ENCODE measurements at regions not wholly inside any gene's neighbourhood (a gene's known extent, or its start where the extent isn't known, plus 50 kb on each side); places are given as distances from the start of the nearest gene placed in this dataset.
"Not testable (repeated sequence)": the region's sequence is repeated elsewhere in the genome, so short reads cannot be mapped to it uniquely, and the experiment has no call there.

- DNase-seq: not testable (repeated sequence)
Observed at GRCh38 chr9:90077598-90077997, 472.8 kb downstream of the GADD45G start.

DNA sequence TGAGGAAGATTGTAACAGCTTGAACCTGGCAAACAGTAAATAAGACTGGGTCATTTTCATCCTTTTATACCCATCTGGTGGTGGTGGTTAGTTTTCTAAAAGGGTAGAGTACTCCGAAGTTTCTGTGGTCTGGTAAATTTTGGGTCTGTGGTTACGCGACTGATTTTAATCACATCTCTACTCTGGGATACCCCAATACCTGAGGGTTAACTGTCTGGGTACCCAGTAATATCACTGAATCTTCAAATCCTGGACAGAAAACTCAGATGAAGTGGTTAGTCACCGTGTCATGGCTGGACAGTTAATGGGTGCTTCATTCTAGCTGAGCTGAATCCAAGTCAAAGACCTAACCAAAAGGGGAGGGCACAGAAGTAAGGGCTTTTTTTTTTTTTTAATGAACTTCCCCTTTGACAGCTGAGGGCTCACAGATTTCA lies 474.2 kb downstream of the GADD45G start:
- no peak for DNase-seq

DNA sequence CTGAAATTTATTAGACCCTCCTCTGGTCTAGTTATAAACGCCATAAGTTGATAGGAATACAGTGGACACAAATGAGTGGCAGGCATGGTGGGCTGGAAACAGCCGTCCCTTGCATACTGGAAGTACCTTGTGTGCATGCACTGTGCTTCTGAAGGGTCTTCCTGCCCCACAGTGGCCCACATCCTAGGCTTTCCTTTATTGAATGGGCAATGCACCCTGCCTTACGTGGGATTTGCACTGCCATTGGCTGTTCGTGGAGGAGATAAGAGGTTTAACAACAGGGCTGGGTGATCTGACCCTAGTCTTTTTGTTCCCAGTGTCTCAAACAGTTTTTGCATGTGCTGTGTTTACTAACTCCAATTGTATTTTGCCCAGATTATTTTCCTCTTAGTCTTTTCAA lies 480.8 kb downstream of the GADD45G start:
- DNase-seq: no peak

DNA sequence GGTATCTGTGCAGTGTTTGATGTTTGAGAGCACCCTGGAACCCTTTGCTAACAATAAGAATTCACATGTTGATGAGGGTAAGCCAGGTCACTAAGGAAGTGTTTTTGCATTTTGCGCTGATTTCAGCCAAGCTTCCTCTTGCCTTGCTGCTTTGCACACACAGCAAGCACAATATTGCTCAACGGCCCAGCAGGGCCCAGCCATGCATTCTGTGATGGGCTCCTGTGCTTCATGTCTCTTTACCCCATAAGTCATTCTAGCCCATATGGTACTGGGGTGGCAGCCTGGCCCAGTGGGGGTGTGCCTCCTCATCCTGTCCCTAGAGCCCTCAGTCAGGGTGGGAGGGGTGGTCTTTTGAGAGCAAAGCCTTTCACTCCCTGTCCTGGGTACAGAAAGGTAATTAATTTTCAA lies 481.3 kb downstream of the GADD45G start:
- DNase-seq: no peak

- no peak for DNase-seq
Observed at GRCh38 chr9:90088434-90088833, 483.6 kb downstream of the GADD45G start.

GRCh38 chr9:90088856-90089255 lies 484.0 kb downstream of the GADD45G start:
- no peak for DNase-seq

DNA sequence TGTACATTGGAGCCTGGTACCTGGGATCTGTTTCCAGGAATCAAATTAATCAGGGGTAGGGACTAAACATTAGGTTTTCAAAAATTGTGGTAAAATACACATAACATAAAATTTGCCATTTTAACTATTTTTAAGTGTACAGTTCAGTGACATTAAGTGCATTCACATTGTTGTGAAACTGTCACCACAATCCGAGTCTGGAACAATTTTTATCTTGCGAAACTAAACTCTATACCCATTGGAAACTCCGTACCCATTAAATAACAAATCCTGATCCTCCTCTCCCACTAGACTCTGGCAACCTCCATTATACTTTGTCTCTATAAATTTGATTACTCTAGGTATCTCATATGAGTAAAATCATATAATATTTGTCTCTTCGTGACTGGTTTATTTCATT lies 486.2 kb downstream of the GADD45G start:
- no peak for DNase-seq

GRCh38 chr9:90092508-90092907 lies 487.7 kb downstream of the GADD45G start:
- DNase-seq: no peak

GRCh38 chr9:90095682-90096081 lies 490.9 kb downstream of the GADD45G start:
- DNase-seq: peak; percentile 89

- no peak for DNase-seq
Observed at GRCh38 chr9:90097237-90097636, 492.4 kb downstream of the GADD45G start.

- DNase-seq: no peak
Observed at GRCh38 chr9:90098408-90098807, 493.6 kb downstream of the GADD45G start.

DNA sequence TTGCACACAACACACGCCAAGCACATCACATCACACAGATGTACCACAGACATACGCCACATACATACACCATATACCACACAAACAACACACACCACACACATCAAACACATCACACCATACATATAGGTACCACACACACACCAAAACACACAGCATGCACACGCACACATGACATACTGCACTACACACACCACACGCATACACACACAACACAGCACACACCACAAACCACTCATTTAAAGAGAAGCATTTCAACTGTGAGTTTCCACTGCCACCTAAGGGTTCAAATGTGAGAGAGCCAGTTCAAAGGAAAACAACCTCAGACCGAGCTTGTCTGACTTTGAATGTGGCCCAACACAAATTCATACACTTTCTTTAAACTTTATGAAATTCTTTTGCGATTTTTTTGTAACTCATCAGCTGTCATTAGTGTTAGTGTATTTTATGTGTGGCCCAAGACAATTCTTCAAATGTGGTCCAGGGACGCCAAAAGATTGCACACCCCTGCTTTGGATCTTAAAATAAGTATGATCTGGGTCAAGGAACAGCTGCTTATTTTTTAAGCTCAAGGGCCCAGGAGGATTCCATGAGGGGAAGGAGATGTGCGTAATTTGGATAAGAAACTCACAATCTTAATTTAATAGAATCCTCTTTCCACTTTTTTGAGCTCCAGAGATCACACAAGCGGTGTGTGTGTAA lies 494.6 kb downstream of the GADD45G start:
- peak; percentile 34 for DNase-seq

- DNase-seq: no peak
Observed at GRCh38 chr9:90100014-90100413, 495.2 kb downstream of the GADD45G start.

DNA sequence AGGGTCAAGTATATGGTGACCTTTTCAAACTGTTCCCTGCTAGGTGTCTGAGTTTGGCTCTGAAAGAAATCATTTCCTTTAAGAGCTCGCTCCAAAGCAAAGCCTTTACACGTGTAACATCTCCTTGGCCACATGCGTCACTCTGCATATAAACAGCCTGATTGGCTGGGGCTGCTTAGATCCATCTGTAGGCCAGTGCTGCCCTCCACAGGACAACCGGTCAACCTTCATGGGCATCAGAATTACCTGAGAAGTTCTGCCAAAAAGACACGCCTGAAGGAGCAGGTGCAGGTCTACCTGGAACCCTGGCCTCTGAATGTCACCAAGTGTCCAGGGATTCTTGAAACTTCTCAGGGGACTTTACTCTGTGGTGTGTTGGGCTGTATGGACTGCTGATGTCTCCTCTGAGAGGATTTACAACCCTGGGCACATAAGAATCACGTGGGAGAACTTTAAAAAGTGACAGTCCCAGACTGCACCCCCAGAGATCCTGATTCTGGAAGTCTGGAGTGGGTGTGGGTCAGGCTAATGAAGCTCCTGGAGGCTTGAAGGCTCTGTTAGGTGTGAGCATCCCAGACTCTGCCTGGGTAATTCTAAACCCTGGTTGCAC lies 497.6 kb downstream of the GADD45G start:
- peak; percentile 88 for DNase-seq

DNA sequence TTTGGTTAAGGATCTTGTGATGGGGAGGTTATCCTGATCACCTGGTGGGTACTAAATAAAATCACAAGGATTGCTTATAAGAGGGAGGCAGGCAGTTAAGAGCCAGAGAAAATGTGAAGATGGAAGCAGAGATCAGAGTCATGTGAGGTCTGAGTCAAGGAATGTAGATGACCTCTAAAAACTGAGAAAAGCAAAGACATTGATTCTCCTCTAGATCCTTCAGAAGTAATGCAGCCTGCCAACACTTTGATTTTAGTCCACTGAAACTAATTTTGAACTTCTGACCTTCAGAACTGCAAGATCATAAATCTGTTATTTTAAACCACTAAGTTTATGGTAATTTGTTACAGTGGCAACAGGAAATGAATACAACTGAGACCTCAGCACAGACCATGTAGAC lies 499.0 kb downstream of the GADD45G start:
- no peak for DNase-seq

DNA sequence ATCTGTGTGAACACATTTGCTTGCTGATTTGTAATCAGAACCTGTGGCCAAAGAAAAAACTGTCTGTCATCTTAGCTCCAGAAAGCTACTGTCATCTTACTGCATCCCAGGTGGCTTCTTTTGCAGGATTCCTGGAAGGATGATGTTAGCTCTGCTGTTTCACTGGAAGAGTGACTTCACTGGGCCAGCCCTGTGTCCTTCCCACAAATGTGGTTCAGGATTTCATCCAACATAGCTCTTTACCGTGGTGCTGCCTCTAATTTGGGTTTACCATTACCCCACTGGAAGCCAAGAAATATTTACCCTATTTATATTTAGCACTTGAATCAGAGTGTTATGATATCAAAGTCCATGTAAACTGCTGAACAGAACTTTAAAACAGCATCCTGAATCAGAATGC lies 501.0 kb downstream of the GADD45G start:
- DNase-seq: no peak

DNA sequence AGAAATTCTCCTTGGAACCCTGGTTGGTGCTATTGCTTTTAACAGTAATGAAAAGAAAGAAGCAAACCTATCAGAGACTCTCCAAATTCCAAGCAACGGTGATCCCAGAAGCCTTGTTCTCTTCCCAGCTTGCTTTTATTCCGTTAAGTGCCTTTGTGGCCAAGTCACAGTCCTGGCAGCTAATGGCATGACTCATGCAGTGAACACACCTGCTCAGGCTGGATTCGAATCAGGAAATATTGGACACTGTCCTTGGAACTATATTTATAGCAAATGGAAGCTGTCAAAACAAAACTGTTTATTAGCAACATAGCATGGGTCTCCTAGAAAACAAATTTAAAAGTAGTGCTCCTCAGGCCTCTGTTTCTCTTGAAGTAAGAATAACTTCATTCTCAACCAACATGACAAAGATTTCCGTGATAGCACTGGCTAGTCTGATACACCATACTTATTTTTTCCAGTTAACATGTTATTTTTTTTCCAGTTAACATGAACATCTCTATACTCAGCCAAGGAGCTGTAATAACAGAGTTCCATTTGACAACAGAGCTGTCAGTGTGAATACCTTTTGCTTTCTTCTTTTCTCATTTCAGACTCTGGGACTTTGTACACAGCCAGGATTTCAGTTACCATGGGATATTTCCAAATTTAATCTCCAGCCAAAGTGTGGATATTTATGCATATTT lies 502.4 kb downstream of the GADD45G start:
- DNase-seq: peak; percentile 91

- DNase-seq: no peak
Observed at GRCh38 chr9:90107726-90108655, 503.2 kb downstream of the GADD45G start.

DNA sequence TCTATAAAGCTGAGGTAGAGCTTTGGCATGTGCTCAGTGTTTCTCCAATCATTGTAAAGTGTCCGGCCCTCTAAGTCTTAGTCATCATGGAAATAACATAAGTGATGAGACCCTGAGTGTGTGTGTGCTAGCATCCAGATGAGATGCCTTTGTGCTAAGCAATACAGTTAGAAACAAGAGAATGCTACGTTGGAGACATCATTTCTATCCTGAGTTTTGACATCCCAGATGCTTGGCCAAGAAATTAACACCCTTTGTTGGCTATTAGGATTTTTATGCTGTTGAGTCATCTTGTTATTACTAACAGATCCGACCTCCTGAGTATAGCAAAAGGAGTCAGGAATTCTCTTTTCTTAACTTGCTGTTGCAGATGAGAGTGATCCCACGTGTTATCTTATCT lies 508.0 kb downstream of the GADD45G start:
- DNase-seq: no peak

DNA sequence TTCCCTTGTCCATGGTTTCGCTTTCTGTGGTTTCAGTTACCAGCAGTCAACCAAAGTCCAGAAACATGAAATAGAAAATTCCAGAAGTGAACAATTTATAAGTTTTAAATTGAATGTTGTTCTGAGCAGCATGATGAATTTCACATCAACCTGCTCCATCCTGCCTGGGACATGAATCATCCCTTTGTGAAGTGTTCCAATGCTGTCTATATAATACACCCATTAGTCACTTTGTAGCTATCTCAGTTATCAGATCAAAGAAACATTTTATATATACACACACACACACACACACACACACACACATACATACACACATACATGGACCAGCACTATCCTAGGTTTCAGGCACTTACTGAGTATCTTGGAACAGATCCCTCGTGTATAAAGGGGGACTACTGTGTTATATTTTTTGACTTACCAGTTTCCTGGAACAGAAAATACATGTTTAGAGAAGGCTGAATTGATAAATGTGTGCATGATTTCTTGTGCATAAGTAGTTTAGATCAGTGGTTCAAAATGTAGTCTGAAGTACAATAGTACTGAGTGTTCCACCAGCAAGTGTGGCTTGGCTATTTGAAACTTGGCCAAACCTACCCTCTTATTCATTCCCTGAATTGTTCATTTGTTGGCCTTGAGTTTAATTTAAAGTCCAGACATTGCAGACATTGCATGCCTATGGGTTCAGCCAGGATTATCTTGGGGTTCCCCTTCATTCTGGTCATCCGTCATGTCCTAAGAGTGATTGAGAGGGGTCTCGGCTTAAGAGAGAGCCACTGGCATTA lies 510.0 kb downstream of the GADD45G start:
- no peak for DNase-seq

DNA sequence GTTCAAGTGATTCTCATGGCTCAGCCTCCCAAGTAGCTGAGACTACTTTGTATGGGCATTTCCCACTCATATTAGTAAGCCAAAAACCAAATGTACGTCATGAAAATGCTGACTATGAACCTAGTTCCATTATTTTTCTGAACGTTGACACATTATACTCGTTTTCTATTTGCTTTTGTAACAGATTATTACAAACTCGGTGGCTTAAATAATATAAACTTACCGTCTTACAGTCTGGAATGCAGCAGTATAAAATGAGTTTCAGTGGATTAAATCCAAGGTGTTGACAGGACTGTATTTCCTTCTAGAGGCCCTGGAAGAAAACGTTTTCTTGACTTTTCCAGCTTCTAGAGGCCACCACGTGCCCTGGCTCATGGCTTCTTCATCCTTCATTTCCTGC lies 517.0 kb downstream of the GADD45G start:
- no peak for DNase-seq

DNA sequence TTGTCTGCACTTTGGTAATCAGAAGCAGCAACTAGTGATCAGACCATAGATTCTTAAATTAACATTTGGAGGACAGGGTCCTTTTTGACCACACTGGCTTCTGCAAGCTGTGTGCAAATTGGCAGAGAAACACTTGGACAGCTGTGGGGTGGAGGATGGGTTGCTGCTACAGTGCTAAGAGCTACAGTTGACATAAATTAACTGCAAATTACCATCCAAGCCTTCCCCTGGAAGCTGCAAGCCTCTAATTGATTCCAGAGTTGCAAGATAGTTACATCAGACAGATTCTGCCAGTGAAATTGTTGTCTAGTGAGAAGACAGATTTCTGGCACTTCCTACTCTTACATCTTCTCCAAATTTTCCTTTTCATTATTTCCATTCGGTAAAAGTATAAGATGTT lies 517.7 kb downstream of the DIRAS2 start:
- DNase-seq: peak; percentile 81
